ENCODE measurements at regions not wholly inside any gene's neighbourhood (a gene's known extent, or its start where the extent isn't known, plus 50 kb on each side); places are given as distances from the start of the nearest gene placed in this dataset.
"Not testable (repeated sequence)": the region's sequence is repeated elsewhere in the genome, so short reads cannot be mapped to it uniquely, and the experiment has no call there.

- H3K4me1 ChIP-seq: no peaks in the 10 kb centered on the region
- H3K9me3 ChIP-seq: no peaks in the 10 kb centered on the region
- H3K4me3 ChIP-seq: no peak overlapping the region
- H3K27me3 ChIP-seq: no peaks in the 10 kb centered on the region
- no peaks in the 10 kb centered on the region for H3K36me3 ChIP-seq
- no peak overlapping the region for H3K27ac ChIP-seq
- no peak overlapping the region for H3K9ac ChIP-seq (ENCODE audit: low read depth in 2 of 2, low read length in 2 of 2)
- TF ChIP-seq, protein P1, sequence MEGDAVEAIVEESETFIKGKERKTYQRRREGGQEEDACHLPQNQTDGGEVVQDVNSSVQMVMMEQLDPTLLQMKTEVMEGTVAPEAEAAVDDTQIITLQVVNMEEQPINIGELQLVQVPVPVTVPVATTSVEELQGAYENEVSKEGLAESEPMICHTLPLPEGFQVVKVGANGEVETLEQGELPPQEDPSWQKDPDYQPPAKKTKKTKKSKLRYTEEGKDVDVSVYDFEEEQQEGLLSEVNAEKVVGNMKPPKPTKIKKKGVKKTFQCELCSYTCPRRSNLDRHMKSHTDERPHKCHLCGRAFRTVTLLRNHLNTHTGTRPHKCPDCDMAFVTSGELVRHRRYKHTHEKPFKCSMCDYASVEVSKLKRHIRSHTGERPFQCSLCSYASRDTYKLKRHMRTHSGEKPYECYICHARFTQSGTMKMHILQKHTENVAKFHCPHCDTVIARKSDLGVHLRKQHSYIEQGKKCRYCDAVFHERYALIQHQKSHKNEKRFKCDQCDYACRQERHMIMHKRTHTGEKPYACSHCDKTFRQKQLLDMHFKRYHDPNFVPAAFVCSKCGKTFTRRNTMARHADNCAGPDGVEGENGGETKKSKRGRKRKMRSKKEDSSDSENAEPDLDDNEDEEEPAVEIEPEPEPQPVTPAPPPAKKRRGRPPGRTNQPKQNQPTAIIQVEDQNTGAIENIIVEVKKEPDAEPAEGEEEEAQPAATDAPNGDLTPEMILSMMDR (IDR thresholded peaks at IDR 0.05): no peak
- DNase-seq: no peak
- intact Hi-C loops (cut with DNase I): no loop called here
Observed at GRCh38 chr14:26286081-26286912, 311.5 kb downstream of the NOVA1 start.

- H3K36me3 ChIP-seq: no peaks in the 10 kb centered on the region
- TF ChIP-seq, protein P1 (IDR thresholded peaks at IDR 0.05): no peak
- H3K9ac ChIP-seq (ENCODE audit: low read depth in 2 of 2, low read length in 2 of 2): no peak overlapping the region
- no peaks in the 10 kb centered on the region for H3K4me1 ChIP-seq
- H3K4me3 ChIP-seq: no peak overlapping the region
- H3K9me3 ChIP-seq: no peaks in the 10 kb centered on the region
- H3K27me3 ChIP-seq: no peaks in the 10 kb centered on the region
- no peak overlapping the region for H3K27ac ChIP-seq
- intact Hi-C loops (cut with DNase I): no loop called here
- DNase-seq: no peak
Observed at GRCh38 chr14:26282578-26282977, 315.3 kb downstream of the NOVA1 start.

DNA sequence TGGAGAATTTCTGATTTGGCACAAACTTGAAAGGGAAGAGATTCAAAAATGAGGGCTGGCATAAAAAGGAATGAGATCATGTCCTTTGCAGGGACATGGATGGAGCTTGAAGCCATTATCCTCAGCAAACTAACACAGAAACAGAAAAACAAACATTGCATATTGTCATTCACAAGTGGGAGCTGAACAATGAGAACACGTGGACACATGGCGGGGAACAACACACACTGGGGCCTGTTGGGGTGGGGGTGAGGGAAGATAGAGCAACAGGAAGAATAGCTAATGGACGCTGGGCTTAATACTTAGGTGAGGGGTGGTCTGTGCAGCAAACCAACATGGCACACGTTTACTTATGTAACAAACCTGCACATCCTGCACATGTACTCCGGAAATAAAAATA, 315.8 kb downstream of the NOVA1 start:
- intact Hi-C loops (cut with DNase I); H3K4me3 ChIP-seq; H3K27ac ChIP-seq; H3K36me3 ChIP-seq; H3K27me3 ChIP-seq; H3K4me1 ChIP-seq; H3K9me3 ChIP-seq; H3K9ac ChIP-seq (ENCODE audit: low read depth in 2 of 2, low read length in 2 of 2); DNase-seq: not testable (repeated sequence)

DNA sequence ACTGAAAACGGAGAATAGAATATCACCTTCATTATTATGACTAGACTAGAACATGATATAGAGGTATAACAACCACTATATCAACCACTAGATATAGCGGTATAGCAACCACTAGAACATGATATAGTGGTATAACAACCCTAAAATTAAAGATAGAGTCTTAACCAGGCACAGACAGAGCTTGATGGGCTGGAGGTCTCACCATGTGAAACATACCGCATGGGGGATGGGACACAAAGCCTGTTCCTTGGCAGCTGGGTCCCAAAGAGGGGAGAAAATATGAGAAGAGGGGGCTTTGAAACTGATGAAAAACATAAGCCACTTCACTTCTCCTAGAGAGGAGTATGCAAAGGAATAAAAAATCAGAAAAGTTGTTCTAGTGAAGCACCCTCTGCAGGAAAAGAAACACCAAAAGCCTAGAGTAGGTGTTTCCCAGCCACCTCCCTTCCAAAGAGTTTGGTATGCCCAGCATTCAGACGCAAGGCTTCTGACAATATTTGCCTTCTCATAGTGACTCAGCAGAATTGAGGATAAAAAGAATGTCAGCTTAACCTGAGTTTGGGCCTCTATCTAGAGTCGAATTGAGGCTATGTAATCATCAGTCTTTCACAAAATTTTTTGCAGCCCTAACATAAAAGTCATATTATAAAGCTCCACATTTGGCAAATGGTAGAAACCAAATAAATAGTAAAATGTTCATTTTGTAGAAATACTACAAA, 316.4 kb downstream of the NOVA1 start:
- H3K4me3 ChIP-seq: no peak overlapping the region
- H3K4me1 ChIP-seq: no peaks in the 10 kb centered on the region
- no peaks in the 10 kb centered on the region for H3K9me3 ChIP-seq
- intact Hi-C loops (cut with DNase I): no loop called here
- TF ChIP-seq, protein P1 (IDR thresholded peaks at IDR 0.05): no peak
- no peak overlapping the region for H3K9ac ChIP-seq (ENCODE audit: low read depth in 2 of 2, low read length in 2 of 2)
- DNase-seq: no peak
- H3K36me3 ChIP-seq: no peaks in the 10 kb centered on the region
- H3K27ac ChIP-seq: no peak overlapping the region
- no peaks in the 10 kb centered on the region for H3K27me3 ChIP-seq

GRCh38 chr14:26276757-26277156, 321.1 kb downstream of the NOVA1 start:
- no peaks in the 10 kb centered on the region for H3K4me1 ChIP-seq
- H3K4me3 ChIP-seq: no peak overlapping the region
- H3K27ac ChIP-seq: no peak overlapping the region
- intact Hi-C loops (cut with DNase I): no loop called here
- H3K9ac ChIP-seq (ENCODE audit: low read depth in 2 of 2, low read length in 2 of 2): no peak overlapping the region
- H3K9me3 ChIP-seq: no peaks in the 10 kb centered on the region
- H3K36me3 ChIP-seq: no peaks in the 10 kb centered on the region
- no peak for DNase-seq
- TF ChIP-seq, protein P1 (IDR thresholded peaks at IDR 0.05): no peak
- no peaks in the 10 kb centered on the region for H3K27me3 ChIP-seq

- H3K9ac ChIP-seq (ENCODE audit: low read depth in 2 of 2, low read length in 2 of 2): no peak overlapping the region
- H3K27ac ChIP-seq: no peak overlapping the region
- no peaks in the 10 kb centered on the region for H3K4me1 ChIP-seq
- H3K4me3 ChIP-seq: no peak overlapping the region
- intact Hi-C loops (cut with DNase I): no loop called here
- no peaks in the 10 kb centered on the region for H3K36me3 ChIP-seq
- H3K27me3 ChIP-seq: no peaks in the 10 kb centered on the region
- H3K9me3 ChIP-seq: no peaks in the 10 kb centered on the region
- no peak for DNase-seq
- TF ChIP-seq, protein P1 (IDR thresholded peaks at IDR 0.05): no peak
Observed at GRCh38 chr14:26265170-26265685, 332.6 kb downstream of the NOVA1 start.

Data from colonic mucosa (tissue), 4 donors.